ENCODE measurements at regions not wholly inside any gene's neighbourhood (a gene's known extent, or its start where the extent isn't known, plus 50 kb on each side); places are given as distances from the start of the nearest gene placed in this dataset.
"Not testable (repeated sequence)": the region's sequence is repeated elsewhere in the genome, so short reads cannot be mapped to it uniquely, and the experiment has no call there.

GRCh38 chr11:37430966-37431632, 833.1 kb upstream of the RAG2 start:
- not testable (repeated sequence) for DNase-seq (ENCODE audit: low read depth)

DNA sequence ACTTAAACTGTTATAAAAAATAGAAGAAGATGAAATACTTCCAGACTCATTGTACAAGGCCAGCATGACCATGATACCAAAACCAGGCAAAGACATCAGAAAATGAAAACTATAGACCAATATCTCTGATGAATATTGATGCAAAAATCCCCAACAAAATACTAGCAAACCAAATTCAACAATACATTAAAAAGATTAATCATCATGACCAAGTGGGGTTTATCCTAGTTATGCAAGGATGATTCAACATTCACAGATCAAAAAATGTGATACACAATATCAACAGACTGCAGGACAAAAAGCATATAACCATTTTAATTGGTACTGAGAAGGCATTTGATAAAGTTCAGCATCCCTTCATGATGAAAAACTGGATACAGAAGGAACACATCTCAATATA, 824.5 kb upstream of the RAG2 start:
- no peak for DNase-seq (ENCODE audit: low read depth)

- no peak for DNase-seq (ENCODE audit: low read depth)
Observed at GRCh38 chr11:37411289-37411688, 813.3 kb upstream of the RAG2 start.

GRCh38 chr11:37409124-37409523, 811.1 kb upstream of the RAG2 start:
- DNase-seq (ENCODE audit: low read depth) = no peak

DNA sequence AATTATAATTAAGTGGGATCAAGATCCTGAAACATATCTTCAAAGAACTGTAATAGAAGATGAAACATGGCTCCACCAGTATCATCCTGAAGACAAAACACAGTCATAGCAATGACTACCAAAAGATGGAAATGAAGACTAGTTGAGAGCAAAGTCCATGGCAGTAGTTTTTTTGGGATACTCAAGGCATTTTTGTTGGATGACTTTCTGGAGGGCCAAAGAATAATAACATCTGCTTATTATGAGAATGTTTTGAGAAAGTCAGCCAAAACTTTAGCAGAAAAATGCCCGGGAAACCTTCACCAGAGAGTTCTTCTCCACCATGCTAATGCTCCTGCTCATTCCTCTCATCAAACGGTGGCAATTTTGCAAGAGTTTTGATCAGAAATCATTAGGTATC, 809.4 kb upstream of the RAG2 start:
- DNase-seq (ENCODE audit: low read depth) = no peak

DNA sequence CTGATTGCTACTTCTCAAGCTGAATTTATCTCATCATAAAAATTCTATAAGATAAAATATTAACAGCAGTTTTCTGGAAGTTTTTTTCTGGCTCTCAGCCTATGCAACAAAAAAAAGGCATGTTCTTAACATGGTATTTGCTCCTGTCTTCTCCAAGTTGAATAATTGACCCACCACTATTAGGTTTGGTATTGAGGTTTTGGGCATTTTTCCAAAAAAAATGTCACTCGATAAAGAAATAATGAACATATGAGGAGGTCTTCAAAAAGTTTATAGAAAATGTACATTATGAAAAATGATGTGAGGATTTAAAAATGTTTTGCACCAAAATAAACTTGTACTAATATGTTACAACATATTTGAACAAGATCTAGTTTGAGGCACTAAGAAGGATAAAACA, 808.6 kb upstream of the RAG2 start:
- DNase-seq (ENCODE audit: low read depth) = no peak

DNA sequence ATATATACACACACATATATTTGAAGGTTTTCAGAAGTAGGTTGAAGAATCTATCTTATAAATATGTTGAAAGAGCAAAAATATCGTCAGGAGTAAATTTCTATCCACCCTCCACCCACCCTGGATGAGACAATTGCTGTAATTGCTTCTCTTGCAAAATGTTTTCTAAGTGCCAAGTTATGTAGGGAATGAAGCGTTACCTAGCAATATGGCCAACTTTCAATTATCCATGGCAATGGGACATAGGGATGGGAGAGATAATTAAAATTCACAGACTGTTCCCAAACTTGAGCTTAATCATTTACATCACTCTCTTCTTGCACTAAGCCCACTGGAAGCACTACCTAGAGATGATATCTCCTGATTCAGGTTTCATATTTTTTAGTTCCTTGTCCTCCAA, 806.2 kb upstream of the RAG2 start:
- DNase-seq (ENCODE audit: low read depth) = no peak

- DNase-seq (ENCODE audit: low read depth) = no peak
Observed at GRCh38 chr11:37402663-37403062, 804.6 kb upstream of the RAG2 start.

- DNase-seq (ENCODE audit: low read depth) = no peak
Observed at GRCh38 chr11:37394236-37394870, 796.3 kb upstream of the RAG2 start.

GRCh38 chr11:37391615-37392014, 793.6 kb upstream of the RAG2 start:
- no peak for DNase-seq (ENCODE audit: low read depth)

- no peak for DNase-seq (ENCODE audit: low read depth)
Observed at GRCh38 chr11:37390576-37391083, 792.6 kb upstream of the RAG2 start.

DNA sequence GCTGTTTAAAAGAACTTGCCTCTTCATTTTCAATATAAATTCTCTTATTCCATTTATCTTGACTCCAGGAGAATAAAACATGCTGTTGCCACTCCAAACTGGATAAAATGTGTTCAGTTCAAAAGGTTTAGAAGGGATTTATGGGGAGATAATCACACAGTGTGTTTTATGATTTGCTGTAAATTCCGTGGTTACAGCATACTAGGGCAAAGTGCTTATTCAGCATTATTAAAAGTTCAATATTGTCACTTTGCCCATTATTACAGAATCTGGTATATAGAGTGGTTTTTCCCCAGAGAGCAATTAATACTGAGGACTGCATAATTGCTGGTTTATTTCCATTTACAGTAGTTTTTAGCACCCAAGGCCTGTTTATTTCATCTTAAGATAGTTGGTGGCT, 780.9 kb upstream of the RAG2 start:
- no peak for DNase-seq (ENCODE audit: low read depth)

DNA sequence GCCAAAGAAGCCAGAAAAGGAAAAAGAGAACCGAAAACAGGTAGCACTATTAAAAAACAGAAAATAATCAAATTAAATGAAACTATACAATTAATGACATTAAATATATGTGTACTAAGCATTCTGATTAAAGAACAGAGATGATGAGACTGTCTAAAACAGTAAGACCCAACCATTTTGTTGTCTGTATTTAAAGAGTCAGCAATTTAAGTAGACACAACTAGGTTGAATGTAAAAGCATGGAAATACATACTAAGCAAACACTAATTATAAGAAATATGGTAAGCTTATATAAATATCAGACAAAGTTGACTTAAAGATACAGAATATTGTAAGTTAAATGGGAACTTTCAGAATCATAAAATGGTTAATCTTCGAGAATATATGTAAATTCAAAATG, 774.6 kb upstream of the RAG2 start:
- DNase-seq (ENCODE audit: low read depth) = no peak

GRCh38 chr11:37371346-37371970, 773.4 kb upstream of the RAG2 start:
- no peak for DNase-seq (ENCODE audit: low read depth)

GRCh38 chr11:37370817-37371216, 772.8 kb upstream of the RAG2 start:
- no peak for DNase-seq (ENCODE audit: low read depth)

DNA sequence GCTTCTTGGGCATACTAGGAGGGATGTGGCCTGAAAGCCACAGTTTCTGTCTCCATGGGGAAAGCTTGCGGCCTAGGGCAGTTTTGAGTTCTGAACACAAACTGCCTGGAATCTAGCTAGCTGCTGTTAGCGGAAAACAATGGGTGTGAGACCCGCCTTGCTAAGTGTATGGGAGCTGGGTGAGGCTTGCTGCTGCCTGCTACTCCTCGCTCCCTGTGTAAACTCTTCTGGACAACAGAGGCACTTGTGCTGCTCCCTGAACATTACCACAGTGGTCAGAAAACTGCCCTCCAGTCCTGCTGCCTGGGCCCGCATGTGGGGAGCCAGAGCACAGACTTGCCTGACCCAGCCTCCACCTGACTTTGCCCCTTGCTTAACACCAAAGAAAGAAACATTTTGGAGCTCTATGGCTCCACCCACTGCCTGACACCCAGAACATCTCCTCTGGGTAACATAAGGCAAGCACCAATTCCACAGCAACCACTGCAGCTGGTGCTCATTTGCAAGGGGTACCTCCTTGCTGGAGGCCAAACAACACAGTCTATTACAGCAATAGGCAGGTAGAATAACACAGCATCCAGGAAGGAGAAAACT, 766.3 kb upstream of the RAG2 start:
- no peak for DNase-seq (ENCODE audit: low read depth)

GRCh38 chr11:37353192-37353591, 755.2 kb upstream of the RAG2 start:
- DNase-seq (ENCODE audit: low read depth) = no peak

GRCh38 chr11:37352485-37352884, 754.4 kb upstream of the RAG2 start:
- DNase-seq (ENCODE audit: low read depth) = no peak

GRCh38 chr11:37343290-37343689, 745.3 kb upstream of the RAG2 start:
- no peak for DNase-seq (ENCODE audit: low read depth)

- no peak for DNase-seq (ENCODE audit: low read depth)
Observed at GRCh38 chr11:37336401-37336800, 738.4 kb upstream of the RAG2 start.

- DNase-seq (ENCODE audit: low read depth) = no peak
Observed at GRCh38 chr11:37333345-37333744, 735.3 kb upstream of the RAG2 start.

- DNase-seq (ENCODE audit: low read depth) = no peak
Observed at GRCh38 chr11:37323843-37324242, 725.8 kb upstream of the RAG2 start.
